SK-N-SH treated with all-trans-retinoic acid at 6 μM for 48 hours (cell line): ENCODE measurements at regions not wholly inside any gene's neighbourhood (a gene's known extent, or its start where the extent isn't known, plus 50 kb on each side); places are given as distances from the start of the nearest gene placed in this dataset.

Source experiments
- ARNTL ChIP-seq: fragments of 450-650 bp; formaldehyde crosslinking; IDR thresholded peaks from 2 replicates; pipeline ENCODE4 v1.5.0; 2020; ENCODE audit warnings: low read depth, mild to moderate bottlenecking, moderate library complexity, borderline replicate concordance
- ESRRG ChIP-seq: fragments of 250-450 bp; sonication (Bioruptor Pico); IDR thresholded peaks from 2 replicates; pipeline ENCODE4 v1.6.1; 2021; ENCODE audit warnings: mild to moderate bottlenecking
- GLIS3 ChIP-seq: fragments of 250-450 bp; sonication (Bioruptor Pico); IDR thresholded peaks from 2 replicates; pipeline ENCODE4 v1.5.0; 2020; ENCODE audit warnings: mild to moderate bottlenecking, moderate library complexity
- PATZ1 ChIP-seq: fragments of 250-450 bp; sonication (Bioruptor Pico); IDR thresholded peaks from 2 replicates; pipeline ENCODE4 v1.8.0; 2020; ENCODE audit warnings: mild to moderate bottlenecking, moderate library complexity, borderline replicate concordance
- RARB ChIP-seq: fragments of 250-450 bp; sonication (Bioruptor Pico); IDR thresholded peaks from 2 replicates; pipeline ENCODE4 v1.8.0; 2021; ENCODE audit warnings: mild to moderate bottlenecking, moderate library complexity
- SNAI2 ChIP-seq: fragments of 250-450 bp; sonication (Bioruptor Pico); IDR thresholded peaks from 2 replicates; pipeline ENCODE4 v1.5.0; 2020; ENCODE audit warnings: mild to moderate bottlenecking, moderate library complexity
- TCF4 ChIP-seq: fragments of 250-450 bp; sonication (Bioruptor Pico); IDR thresholded peaks from 2 replicates; pipeline ENCODE4 v1.8.0; 2021; ENCODE audit warnings: mild to moderate bottlenecking, moderate library complexity, borderline replicate concordance
- ZC3H10 ChIP-seq: fragments of 250-450 bp; sonication (Bioruptor Pico); IDR thresholded peaks from 2 replicates; pipeline ENCODE4 v1.5.1; 2021; ENCODE audit warnings: mild to moderate bottlenecking, moderate library complexity
- ZNF565 ChIP-seq: fragments of 450-650 bp; formaldehyde crosslinking; conservative IDR thresholded peaks from 2 replicates; pipeline ENCODE4 v1.5.0; 2020; ENCODE audit warnings: low read depth, mild to moderate bottlenecking, moderate library complexity
- ZNF70 ChIP-seq: fragments of 450-650 bp; formaldehyde crosslinking; IDR thresholded peaks from 2 replicates; pipeline ENCODE4 v1.5.0; 2020; ENCODE audit warnings: mild to moderate bottlenecking, moderate library complexity
- ZNF8 ChIP-seq: fragments of 450-650 bp; formaldehyde crosslinking; IDR thresholded peaks from 2 replicates; pipeline ENCODE4 v1.5.0; 2020; ENCODE audit warnings: mild to moderate bottlenecking, moderate library complexity

- TF ChIP-seq GLIS3 (CRISPR knock-in tag), result no peak
- no peak for TF ChIP-seq ZNF8 (CRISPR knock-in tag)
- no peak for TF ChIP-seq ARNTL
- no peak for TF ChIP-seq PATZ1 (CRISPR knock-in tag)
- no peak for TF ChIP-seq ZNF565 (CRISPR knock-in tag)
- no peak for TF ChIP-seq SNAI2 (CRISPR knock-in tag)
- no peak for TF ChIP-seq ESRRG
- TF ChIP-seq ZNF70 (CRISPR knock-in tag), result no peak
- no peak for TF ChIP-seq RARB (CRISPR knock-in tag)
- no peak for TF ChIP-seq TCF4 (CRISPR knock-in tag)
- no peak for TF ChIP-seq ZC3H10 (CRISPR knock-in tag)
Measured at GRCh38 chr4:176872461-176872860, 79.7 kb upstream of the VEGFC start.
